ENCODE measurements at regions not wholly inside any gene's neighbourhood (a gene's known extent, or its start where the extent isn't known, plus 50 kb on each side); places are given as distances from the start of the nearest gene placed in this dataset.

DNA sequence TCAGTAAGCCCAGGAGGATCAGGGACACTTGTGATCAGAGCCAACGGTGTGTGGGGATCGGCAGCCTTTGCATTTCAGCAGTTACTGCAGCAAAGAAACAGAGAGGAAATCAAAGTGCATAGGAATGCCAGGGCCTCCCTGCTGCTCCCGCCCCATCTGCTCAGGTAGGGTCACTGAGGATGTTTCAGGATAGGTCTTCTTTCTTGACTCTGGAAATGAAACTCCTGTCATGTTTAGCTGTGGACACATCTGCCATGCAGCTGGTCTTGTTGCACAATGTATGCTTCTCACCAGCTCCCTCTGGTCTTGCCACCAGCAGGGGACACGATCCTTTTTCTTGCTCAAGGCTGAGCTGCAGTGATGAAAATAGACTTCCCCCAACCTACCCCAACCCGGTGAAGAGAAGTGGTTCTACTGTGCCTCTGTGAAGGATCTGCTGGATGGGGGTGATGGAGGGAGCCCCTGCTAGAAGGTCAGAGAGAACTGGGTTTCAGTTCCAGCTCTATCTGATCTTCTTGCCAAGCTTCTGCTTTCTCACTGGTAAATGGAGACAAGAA lies 185.2 kb upstream of the KLF4 start:
- TF ChIP-seq ETV6 (CRISPR knock-in tag; conservative IDR thresholded peaks at IDR 0.05), result no peak
- TF ChIP-seq NFAT5 (CRISPR knock-in tag; IDR thresholded peaks at IDR 0.05), result no peak
- no peak for TF ChIP-seq CTCF (CRISPR knock-in tag; IDR thresholded peaks at IDR 0.05)
- no peak for TF ChIP-seq ATAD3A (CRISPR knock-in tag; IDR thresholded peaks at IDR 0.05)
- no peak for TF ChIP-seq TBX2 (CRISPR knock-in tag; IDR thresholded peaks at IDR 0.05; ENCODE audit: borderline replicate concordance)
- no peak for TF ChIP-seq MAZ (IDR thresholded peaks at IDR 0.05; ENCODE audit: borderline replicate concordance, low read depth, low read length)
- TF ChIP-seq MAZ (CRISPR knock-in tag; IDR thresholded peaks at IDR 0.05; ENCODE audit: low read depth), result no peak
- no peak for TF ChIP-seq TOE1 (CRISPR knock-in tag; IDR thresholded peaks at IDR 0.05)
- TF ChIP-seq, protein P1, sequence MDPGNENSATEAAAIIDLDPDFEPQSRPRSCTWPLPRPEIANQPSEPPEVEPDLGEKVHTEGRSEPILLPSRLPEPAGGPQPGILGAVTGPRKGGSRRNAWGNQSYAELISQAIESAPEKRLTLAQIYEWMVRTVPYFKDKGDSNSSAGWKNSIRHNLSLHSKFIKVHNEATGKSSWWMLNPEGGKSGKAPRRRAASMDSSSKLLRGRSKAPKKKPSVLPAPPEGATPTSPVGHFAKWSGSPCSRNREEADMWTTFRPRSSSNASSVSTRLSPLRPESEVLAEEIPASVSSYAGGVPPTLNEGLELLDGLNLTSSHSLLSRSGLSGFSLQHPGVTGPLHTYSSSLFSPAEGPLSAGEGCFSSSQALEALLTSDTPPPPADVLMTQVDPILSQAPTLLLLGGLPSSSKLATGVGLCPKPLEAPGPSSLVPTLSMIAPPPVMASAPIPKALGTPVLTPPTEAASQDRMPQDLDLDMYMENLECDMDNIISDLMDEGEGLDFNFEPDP (CRISPR knock-in tag; conservative IDR thresholded peaks at IDR 0.05), result no peak
- no peak for TF ChIP-seq SETDB1 (CRISPR knock-in tag; IDR thresholded peaks at IDR 0.05; ENCODE audit: borderline replicate concordance)
- TF ChIP-seq NFATC3 (CRISPR knock-in tag; IDR thresholded peaks at IDR 0.05), result no peak
- TF ChIP-seq, protein P2, sequence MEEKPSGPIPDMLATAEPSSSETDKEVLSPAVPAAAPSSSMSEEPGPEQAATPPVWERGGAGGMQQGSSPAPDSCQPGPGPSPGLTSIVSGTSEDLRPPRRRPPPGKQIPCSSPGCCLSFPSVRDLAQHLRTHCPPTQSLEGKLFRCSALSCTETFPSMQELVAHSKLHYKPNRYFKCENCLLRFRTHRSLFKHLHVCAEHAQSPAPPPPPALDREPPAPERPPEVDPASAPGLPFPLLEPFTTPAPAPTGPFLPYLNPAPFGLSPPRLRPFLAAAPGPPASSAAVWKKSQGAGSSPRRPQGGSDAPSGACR (CRISPR knock-in tag; IDR thresholded peaks at IDR 0.05), result no peak

Data from HepG2 (cell line).